Spleen (tissue), 7 donors: ENCODE measurements at regions not wholly inside any gene's neighbourhood (a gene's known extent, or its start where the extent isn't known, plus 50 kb on each side); places are given as distances from the start of the nearest gene placed in this dataset.

Experiments
- POLR2A ChIP-seq, 3 donors: fragments of 450-650 bp; IDR thresholded peaks; one replicate each; pipeline ENCODE4 v1.5.1; 2017; ENCODE audit warnings: antibody characterized with exemption in 3 of 3, mild to moderate bottlenecking in 1 of 3
- TF ChIP-seq, protein P1 (sequence below), 11 experiments: fragments of 200-600 bp in 7 of 11; fragments of 450-650 bp in 4 of 11; sonication (generic) in 4 of 11; IDR thresholded peaks in 8 of 11; conservative IDR thresholded peaks in 3 of 11; 1 replicate in 7 of 11; 2 replicates in 4 of 11; pipeline versions ENCODE4 v1.4.0 to v1.8.0; 2016 to 2021; ENCODE audit warnings: antibody characterized with exemption in 11 of 11, inconsistent platforms in 4 of 11, mild to moderate bottlenecking in 1 of 11
- donor health status: DM: no; HTN: no; CAD: no; lungs with moderate emphysema.
- donor health status: DM: no; HTN: no; CAD: no.
- donor health status: DM: no; HTN: no; CAD: no.

DNA sequence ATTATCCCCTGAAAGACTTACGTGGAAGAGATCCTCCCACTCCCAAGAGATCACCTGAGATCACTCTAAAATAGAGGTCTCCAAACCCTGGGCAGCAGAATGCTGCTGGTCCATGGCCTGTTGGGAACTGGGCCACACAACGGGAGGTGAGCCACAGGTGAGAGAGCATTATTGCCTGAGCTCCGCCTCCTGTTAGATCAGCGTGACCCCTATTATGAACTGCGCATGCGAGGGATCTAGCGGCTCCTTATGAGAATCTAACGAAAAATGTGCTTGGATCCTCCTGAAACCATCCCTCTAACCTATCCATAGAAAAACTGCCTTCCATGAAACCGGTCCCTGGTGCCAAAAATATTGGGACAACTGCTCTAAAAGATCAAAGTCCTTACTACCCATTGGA is 1057.4 kb downstream of the EPHA7 start:
- TF ChIP-seq, protein P1, sequence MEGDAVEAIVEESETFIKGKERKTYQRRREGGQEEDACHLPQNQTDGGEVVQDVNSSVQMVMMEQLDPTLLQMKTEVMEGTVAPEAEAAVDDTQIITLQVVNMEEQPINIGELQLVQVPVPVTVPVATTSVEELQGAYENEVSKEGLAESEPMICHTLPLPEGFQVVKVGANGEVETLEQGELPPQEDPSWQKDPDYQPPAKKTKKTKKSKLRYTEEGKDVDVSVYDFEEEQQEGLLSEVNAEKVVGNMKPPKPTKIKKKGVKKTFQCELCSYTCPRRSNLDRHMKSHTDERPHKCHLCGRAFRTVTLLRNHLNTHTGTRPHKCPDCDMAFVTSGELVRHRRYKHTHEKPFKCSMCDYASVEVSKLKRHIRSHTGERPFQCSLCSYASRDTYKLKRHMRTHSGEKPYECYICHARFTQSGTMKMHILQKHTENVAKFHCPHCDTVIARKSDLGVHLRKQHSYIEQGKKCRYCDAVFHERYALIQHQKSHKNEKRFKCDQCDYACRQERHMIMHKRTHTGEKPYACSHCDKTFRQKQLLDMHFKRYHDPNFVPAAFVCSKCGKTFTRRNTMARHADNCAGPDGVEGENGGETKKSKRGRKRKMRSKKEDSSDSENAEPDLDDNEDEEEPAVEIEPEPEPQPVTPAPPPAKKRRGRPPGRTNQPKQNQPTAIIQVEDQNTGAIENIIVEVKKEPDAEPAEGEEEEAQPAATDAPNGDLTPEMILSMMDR (IDR thresholded peaks at IDR 0.05 in 8 of 11, conservative IDR thresholded peaks at IDR 0.05 in 3 of 11): no peak
- no peak for TF ChIP-seq POLR2A (IDR thresholded peaks at IDR 0.05)
